ENCODE measurements at regions not wholly inside any gene's neighbourhood (a gene's known extent, or its start where the extent isn't known, plus 50 kb on each side); places are given as distances from the start of the nearest gene placed in this dataset.
"Not testable (repeated sequence)": the region's sequence is repeated elsewhere in the genome, so short reads cannot be mapped to it uniquely, and the experiment has no call there.

DNA sequence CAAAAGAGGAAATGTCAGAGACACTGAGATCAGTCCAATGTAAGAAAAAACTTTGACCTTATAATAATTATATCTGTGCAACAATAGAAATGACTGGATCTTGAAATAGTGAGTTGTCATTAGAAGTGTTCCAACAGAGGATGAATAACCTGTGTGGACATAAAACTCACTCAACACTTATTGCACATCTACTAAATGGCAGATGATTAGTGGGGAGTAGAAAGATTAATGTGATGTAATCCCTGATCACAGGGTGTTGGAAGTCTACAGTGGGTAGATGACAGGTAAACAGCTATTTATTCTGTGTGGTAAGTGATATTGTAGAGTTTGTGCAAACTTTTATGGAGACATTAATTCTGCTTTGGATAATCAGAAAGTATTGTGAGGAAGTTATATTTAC, 177.3 kb upstream of the HMHB1 start:
- no peak for DNase-seq (ENCODE audit: low spot score)

DNA sequence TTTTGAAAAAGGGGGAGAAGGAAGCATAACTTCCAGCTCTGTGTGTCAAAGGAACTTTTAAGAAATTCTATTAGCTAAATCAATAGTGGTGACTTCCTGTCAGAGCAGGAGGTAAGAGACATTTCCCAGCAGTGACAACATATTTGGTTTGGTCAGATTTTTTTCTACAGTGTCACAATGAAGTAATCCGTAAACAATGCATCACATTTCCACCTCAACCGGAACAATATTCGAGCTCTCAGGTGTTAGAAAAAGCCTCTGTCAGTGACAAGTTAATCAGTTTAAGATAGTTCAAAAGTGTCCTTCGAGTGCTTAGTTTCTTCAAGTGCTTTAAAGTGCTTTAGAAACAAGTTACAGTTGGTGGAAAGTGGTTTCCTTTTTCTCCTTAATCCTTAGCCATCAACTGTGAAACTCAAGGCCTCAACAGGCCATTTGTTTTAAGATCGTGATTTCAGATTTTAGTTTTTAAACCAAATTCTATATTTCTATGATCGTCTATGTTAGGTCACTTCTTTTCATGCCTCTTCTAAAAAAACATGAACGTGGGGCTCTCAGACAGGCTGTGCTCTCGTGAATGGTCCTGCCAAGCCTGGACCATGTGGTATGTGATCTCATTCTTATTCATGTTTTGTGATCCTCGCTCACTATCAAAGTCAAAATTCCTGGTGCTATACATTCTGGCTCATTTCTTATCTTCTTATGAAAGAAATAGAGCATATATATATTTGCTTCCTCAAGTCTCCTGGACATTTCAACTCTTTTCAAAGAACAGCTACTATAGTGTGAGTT, 181.9 kb upstream of the HMHB1 start:
- DNase-seq (ENCODE audit: low spot score) = peak; percentile 35

DNA sequence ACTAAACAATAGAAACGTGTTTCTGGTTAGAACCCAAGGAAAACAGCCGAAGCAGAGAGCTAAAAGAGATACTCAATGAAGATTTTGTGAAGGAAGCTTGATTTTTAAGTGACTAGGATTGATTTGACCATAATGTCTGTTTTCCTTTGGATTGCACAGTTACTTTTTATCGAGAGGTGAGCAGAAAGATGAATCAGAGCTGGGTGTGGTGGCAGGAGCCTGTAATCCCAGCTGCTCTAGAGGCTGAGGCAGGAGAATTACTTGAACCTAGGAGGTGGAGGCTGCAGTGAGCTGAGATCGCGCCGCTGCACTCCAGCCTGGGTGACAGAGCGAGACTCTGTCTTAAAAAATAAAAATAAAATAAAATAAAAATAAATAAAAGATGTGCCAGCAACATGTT, 186.9 kb upstream of the HMHB1 start:
- not testable (repeated sequence) for DNase-seq (ENCODE audit: low spot score)

DNA sequence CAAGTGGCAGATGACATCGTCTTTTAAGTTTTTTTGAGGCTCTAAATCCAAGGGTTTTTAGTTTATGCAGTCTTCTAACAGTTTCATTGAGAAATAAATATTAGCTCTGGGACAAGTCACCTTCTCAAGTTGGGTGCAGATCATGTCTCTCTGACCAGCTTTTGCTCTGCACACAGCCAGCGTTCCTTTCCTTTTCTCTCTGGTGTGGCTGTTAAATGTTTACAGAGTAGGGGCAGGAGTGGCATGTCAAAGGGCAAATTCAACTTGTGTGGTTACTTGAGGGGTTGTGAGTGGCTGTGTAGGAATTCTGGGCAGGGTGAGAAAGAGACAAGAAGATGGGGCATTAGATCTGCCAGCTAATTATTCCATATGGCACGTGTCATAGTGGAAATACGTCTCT, 187.5 kb upstream of the HMHB1 start:
- no peak for DNase-seq (ENCODE audit: low spot score)

DNA sequence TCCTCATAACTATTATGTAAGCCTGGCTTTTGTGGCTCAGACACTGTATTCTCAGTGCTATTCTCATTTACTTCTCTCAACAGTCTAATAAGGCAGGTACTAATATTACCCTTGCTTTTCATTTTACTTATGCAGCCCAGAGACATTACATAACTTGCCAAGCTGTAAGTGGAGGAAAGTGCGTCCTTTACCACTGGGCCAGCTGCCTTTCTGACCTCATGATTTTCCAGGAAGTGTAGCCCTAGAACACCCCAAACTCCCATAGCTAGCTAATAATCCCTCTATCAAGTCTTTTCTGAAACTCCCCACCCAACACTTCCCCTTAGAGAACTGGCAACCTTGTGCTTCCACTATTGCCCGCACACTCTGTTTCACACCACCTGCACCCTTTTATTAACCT, 192.9 kb upstream of the HMHB1 start:
- no peak for DNase-seq (ENCODE audit: low spot score)

DNA sequence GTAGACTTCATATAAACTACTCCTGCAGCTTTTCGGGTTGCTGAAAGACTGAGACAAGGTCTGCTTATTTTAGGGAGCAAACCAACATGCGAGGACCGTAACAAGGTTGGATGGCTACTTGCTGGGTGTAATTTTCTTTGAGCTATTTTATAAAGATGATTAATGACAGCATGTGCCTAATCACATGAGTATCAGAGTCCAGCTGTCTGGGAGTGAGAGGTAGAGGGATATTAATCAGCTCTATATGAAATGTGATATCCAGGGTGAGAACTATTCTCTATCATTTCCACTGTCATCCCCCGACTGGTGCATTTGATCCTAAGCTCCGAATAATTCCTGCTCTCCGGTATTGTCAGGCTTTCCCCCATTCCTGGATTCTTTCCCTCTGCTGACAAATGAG, 193.8 kb upstream of the HMHB1 start:
- DNase-seq (ENCODE audit: low spot score) = no peak

DNA sequence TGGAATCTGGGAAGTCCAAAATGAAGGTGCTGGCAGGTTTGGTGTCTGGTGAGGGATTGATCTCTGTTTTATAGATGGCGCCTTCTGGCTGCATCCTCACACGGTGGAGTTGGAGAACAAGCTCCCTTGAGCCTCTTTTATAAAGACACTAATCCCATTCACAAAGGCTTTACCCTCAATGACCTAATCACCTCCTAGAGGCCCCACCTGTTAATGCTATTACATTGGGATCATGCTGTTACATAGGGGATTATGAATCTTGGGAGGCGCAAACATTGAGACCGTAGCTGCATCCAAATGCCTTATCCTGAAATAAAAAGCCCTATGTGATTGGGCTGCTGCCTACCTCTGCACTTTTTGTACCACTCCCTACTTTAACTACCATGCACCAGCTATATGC, 197.1 kb upstream of the HMHB1 start:
- DNase-seq (ENCODE audit: low spot score) = no peak

DNA sequence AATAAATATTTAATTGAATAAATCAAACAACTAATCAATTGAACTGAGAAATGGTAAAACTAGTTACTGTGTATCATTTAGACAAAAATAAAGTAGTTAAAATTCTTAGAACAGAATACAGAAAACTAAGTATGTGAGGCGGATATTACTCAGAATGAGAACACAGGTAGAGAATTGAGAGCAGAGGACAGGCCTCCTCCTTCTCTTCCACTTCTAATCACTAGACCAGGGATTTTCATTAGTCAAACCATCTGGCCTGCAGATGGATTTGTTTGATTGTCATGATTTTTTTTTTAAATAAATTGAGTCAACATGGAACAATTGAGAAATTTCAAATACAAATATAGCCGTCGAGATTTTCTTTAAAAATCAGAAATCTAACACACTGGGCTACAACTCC, 198.6 kb upstream of the HMHB1 start:
- no peak for DNase-seq (ENCODE audit: low spot score)

DNA sequence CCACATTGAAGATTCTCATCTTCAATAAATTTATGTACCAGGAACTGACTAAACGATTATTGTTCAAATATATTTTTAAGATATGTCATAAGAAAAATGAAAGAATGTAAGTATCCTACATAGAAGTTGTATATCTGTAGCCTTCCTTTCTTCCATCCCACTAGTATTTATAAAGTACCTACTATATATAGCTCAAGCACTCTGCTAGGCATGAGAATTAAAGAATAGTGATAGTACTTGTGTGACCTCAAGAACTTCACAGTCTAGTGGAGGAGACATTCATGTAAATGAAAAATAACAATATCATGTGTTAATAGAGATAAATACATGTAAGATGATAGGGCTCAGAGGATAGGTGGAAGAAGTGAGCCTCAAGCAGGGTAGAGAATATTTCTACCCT, 201.0 kb upstream of the HMHB1 start:
- DNase-seq (ENCODE audit: low spot score) = no peak

DNA sequence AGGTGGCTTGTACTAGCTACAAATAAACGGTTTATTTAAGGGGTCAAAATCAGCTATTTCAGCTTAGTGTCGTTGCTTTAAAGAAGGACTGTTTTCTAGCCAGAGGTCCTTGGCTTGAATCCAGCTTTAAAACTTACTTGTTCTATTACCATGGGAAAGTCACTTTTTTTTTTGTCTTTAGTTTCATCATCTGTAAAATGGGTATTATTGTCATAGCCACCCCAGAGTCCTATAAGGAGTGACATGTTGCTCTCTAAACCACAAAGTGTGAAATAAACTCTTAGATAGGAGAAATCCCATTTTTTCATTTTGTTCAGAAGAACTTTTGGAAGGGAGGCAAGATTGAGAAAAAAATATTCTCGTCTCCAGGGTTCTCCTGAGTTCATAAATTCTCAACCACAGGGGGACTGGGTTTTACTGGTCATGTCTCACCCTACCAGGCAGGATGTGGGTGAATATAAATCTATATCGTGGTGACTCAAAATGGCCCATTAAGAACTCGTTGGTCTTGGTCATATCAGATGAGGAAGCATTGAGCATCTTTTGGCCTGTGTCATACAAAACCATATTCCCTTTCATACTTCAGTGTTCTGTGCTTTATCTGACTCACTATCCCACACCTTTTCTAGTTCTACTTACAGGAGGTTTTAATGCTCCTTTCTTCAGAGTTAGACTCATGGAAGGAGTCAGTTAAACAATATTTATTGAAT, 202.7 kb upstream of the NR3C1 start:
- DNase-seq (ENCODE audit: low spot score) = no peak

DNA sequence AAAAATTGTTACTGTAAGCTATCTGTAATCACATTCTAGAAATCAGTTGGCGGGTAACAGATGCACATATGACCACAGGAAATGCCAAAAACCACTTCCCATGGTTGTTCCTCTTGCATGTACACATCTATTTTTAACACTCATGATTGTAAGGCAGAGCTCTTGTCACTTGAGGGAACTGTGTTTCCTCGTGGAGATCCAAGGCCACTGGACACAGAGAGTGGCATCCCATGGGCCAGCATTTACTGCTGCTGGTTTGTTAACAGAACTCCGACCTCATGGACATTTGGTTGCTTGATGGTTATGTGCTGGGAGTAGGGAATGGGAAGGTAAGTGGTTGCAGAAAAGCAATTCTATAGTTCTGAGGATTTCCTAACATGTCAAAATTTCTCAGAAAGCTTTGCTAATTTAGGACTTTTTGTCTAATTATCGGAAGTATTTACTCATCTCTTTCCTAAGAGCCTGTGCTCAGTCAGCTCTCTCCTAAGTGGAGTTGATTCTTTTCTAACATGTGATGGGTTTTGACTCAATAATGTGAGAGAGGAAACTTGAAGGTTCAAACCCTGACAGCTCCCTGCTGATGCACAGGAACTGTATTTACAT, 202.0 kb upstream of the NR3C1 start:
- no peak for DNase-seq (ENCODE audit: low spot score)

DNA sequence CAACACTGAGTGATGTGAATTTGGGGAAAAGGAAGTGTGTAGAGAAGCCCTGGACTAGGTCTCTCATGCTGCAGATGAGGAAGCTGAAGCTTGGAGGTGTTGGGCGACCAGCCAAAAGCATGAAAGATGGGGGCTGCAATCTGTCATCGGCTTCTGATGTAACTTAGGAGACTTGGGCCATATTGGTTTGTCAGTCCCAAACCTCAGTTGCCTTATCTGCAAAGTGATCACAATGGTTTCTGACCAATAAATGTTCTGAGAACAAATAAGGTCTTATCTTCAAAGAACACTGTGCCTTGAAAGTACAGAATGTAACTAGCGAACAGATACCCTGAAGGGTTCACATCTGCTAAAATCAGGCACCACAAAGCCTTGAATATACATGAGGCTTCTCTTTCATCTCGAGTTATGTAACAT, 198.4 kb upstream of the NR3C1 start:
- no peak for DNase-seq (ENCODE audit: low spot score)

DNA sequence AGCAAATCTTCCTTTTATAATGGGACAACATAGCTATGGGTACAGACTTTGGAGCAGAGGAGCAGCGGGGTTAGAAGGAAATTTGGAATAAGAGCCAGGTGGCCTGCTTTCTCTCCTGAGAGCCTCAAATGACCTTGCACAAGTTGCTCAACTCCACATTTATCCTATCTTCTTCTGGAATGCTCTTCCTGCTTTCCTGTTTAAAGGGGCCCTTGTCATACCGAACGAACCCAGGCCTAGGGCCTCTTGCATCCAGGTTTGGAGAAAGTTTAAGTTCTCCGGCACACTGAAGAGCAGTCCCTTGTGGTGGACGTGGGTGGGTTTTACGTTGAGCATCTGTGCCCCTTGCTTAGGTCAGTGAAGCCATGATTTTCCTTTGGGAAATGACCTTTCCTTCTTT, 197.9 kb upstream of the NR3C1 start:
- DNase-seq (ENCODE audit: low spot score) = no peak

DNA sequence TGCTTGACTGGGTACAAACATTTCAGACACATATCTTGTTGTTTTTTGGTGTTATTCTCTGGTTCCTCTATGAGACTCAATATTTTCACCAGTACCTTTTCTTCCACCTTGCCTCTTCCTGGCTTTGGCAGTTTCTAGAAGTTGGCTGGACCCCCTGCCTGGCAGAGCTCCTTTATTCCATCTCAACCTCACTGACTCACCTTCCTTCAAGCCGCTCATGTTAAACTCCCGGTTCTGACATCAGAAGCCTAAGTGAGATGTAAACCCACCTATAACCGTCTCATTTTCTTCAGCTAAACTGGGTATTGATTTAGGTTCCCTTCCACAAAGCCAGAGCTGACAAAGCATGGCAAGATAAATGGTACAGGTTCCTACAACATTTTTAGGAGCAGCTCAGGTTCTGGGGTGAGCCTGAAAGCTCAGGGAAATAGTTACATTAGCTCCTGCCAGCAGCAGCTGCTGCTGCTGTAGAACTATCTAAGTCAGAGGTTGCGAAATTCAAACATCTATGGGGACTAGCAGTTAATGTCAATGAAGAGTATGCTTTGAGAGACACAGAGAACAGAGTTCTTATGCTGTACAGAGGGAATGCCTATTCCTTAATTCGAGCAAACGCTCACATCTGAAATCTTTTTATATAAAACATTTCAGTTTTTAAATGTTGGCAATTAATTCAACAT, 197.1 kb upstream of the NR3C1 start:
- no peak for DNase-seq (ENCODE audit: low spot score)

DNA sequence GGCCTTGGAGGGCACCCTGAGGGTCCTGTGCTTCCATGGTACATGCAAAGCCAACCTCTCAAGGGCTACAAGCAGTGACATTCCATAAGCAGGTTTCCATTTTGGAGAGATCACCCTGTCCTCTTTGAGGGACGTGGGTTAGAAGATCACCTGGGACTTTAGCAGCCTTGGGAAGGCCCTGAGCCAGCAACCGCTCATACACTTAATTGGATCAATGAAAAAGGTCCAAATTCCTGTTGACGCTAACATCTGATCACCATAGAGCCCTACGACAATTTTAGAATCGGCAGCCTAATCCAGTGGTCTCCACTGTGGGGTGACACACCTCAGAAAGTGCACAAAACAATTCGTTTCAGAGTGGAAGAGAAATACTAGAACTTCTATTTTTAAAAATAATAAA, 196.0 kb upstream of the NR3C1 start:
- DNase-seq (ENCODE audit: low spot score) = no peak

DNA sequence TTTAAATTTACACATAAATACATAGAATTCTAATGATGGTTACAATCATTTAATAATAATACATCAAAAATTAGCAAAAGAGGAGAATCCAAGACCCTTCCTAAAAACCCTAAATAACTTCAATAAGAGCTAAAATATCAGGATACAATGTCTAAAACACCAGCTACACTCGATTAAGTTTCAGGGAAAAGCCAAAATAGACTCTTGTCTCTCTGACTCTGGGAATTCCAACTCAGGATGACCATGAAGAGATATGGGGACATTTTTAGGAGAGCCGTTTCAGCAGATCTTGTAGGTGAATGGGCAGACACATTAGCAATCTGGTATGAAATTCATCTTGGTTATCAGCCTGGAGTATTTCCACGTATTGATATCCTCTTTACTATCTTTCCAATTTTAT, 193.3 kb upstream of the NR3C1 start:
- DNase-seq (ENCODE audit: low spot score) = no peak

DNA sequence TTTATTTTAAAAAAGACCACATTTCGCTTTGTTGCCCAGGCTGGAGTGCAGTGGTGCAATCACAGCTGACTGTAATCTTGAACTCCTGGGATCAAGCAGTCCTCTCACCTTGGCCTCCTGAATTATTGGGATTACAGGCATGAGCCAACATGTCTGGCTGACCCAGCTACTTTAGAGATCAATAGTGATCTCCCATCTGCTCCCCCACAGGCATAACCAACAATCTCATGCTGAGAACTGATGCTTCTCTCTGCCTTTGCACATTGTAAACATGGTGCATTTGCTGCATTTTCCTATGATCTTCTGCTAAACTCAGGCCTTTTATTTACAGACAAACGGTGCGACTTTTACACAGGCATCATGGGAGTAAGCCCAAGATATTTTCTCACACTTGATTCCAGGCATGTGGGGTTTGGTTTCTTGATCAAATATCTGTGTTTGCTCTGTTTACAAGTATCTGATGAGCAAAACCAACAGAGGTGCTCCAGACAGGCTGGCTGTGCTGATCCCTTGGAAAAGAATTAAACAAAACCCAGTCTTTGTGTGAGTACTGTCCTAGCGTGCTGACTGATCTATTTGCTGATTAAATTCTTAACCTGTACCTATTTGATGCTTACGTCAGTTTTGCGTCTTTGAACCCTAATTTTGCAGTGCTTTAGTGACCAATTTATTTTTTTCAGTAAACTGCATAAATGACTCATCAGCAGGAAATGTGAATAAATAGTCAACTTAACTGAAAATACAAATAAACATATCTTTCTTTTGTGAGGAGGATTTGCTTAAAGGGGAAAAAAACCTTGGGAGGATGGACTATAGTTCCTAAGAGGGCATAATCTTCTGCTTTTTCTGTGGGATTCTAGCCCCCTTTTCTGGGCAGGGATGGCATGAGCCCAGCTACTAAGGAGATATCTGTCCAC, 191.7 kb upstream of the NR3C1 start:
- peak; percentile 41 for DNase-seq (ENCODE audit: low spot score)

DNA sequence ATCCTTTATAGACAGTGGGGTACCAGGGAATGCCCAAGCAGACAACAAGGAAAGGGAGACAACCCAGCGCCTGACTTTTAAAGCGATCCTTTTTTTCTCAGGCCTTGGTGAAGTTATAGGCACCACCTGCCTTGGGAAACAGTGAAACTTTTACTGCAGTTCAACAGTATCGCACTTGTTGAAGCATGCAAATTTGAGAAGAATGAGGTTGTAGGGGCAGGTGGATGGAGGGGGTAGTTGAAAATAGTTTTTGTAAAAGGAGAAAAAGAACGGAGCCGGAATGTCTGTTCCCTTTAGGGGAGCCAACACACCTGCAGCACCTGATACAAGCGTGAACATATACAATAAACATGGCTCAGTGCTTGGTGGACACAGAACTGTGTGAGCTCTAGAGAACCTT, 190.2 kb upstream of the NR3C1 start:
- DNase-seq (ENCODE audit: low spot score) = no peak

DNA sequence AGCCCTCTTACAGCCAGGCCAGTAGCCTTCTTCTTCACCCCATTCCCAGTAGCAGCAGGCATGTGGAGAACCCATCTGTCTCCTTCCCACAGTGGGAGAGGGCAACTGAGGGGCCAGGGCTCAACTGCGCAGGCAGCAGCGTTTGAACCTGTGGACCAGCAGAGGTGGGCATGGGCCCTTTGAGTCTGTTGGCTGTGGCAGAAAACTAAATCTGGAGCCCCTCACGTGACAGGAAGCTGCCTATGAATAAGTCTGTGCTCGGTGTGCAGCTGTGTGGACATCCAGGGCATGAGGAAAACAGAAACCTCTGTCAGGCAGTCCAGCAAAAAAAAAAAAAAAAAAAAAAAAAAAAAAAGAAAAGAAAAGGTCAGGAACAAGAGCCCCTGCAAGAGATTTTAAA, 189.2 kb upstream of the NR3C1 start:
- DNase-seq (ENCODE audit: low spot score) = no peak

DNA sequence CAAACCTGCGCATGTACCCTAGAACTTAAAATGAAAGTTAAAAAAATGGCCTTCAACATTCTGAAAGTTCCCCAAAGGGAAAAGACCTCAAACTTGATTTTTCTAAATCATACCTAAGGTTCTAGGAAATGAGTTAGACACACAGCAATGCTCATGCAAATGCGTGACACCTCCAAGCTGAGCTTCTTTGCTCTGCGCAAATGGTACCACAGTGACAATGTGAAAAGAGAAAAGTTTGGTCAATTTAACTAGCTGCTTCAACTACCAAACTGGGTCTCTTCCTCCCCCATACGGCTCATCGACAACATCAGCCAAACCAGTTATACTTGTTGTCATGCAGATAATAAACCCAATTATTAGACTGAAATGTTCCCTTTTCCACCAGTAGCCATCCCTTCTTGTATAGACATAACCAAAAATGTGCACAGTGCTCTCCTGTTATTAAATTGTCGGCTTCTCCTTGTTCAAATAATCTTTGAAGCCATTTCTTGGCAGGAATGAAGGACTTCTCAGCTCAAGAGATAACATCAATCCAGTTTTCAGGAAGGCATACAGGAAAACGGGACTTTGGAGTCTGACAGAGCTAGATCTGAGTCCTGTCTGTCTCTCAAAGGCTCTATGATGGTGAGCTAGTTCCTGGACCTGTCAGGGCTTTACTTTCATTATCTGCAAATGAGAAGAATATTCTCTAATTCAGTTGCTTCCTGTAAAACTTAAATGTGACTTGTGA, 185.6 kb upstream of the NR3C1 start:
- DNase-seq (ENCODE audit: low spot score) = peak; percentile 17

DNA sequence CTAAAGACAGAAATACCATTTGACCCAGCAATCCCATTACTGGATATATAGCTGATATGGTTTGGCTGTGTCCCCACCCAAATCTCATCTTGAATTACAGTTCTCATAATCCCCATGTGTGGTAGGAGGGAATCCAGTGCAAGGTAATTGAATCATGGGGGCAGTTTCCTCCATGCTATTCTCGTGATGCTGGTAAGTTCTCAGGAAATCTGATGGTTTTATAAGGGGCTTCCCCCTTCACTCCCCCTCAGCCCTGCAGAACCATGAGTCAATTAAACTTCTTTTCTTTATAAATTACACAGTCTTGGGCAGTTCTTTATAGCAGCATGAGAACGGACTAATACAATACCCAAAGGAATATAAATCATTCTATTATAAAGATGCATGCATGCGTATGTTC, 184.6 kb upstream of the NR3C1 start:
- DNase-seq (ENCODE audit: low spot score) = not testable (repeated sequence)

All from HT-29 (cell line).